Ovary (tissue), 3 donors: ENCODE measurements at regions not wholly inside any gene's neighbourhood (a gene's known extent, or its start where the extent isn't known, plus 50 kb on each side); places are given as distances from the start of the nearest gene placed in this dataset.

Experiments
- POLR2A ChIP-seq: fragments of 450-650 bp; IDR thresholded peaks from one replicate; pipeline ENCODE4 v1.6.1; 2017; ENCODE audit warnings: antibody characterized with exemption, mild to moderate bottlenecking, moderate library complexity
- TF ChIP-seq, protein P1 (sequence below), 3 donors: fragments of 450-650 bp in 2 of 3; fragments of 200-600 bp in 1 of 3; IDR thresholded peaks; one replicate each; pipeline versions ENCODE4 v1.5.1 to v1.8.0; 2016 to 2022; ENCODE audit warnings: antibody characterized with exemption in 3 of 3, mild to moderate bottlenecking in 1 of 3
- donor health status: DM: no; HTN: no; CAD: no.

- TF ChIP-seq, protein P1, sequence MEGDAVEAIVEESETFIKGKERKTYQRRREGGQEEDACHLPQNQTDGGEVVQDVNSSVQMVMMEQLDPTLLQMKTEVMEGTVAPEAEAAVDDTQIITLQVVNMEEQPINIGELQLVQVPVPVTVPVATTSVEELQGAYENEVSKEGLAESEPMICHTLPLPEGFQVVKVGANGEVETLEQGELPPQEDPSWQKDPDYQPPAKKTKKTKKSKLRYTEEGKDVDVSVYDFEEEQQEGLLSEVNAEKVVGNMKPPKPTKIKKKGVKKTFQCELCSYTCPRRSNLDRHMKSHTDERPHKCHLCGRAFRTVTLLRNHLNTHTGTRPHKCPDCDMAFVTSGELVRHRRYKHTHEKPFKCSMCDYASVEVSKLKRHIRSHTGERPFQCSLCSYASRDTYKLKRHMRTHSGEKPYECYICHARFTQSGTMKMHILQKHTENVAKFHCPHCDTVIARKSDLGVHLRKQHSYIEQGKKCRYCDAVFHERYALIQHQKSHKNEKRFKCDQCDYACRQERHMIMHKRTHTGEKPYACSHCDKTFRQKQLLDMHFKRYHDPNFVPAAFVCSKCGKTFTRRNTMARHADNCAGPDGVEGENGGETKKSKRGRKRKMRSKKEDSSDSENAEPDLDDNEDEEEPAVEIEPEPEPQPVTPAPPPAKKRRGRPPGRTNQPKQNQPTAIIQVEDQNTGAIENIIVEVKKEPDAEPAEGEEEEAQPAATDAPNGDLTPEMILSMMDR (IDR thresholded peaks at IDR 0.05), result no peak
- TF ChIP-seq POLR2A, result no peak
Measured at GRCh38 chr3:118400886-118401285, 633.8 kb downstream of the IGSF11 start.
